SH-SY5Y (cell line): ENCODE measurements at regions not wholly inside any gene's neighbourhood (a gene's known extent, or its start where the extent isn't known, plus 50 kb on each side); places are given as distances from the start of the nearest gene placed in this dataset.

Experiments used
- GATA2 ChIP-seq: IDR thresholded peaks from 2 replicates; pipeline ENCODE4 v1.6.1; 2011; ENCODE audit warnings: mild to moderate bottlenecking, low read depth, low read length
- GATA3 ChIP-seq: IDR thresholded peaks from 2 replicates; pipeline ENCODE4 v1.6.1; 2011; ENCODE audit warnings: low read depth, mild to moderate bottlenecking, low read length, moderate library complexity

- TF ChIP-seq GATA3 (no peak), GATA2 (no peak)
Measured at GRCh38 chr1:5683446-5683845, 308.8 kb downstream of the NPHP4 start.

- no peak for TF ChIP-seq GATA3
Measured at GRCh38 chr1:5682626-5683225, 309.5 kb downstream of the NPHP4 start.

GRCh38 chr1:5681654-5682053 is 310.6 kb downstream of the NPHP4 start:
- no peak for TF ChIP-seq GATA2
- no peak for TF ChIP-seq GATA3

GRCh38 chr1:5680600-5680999 is 311.6 kb downstream of the NPHP4 start:
- TF ChIP-seq GATA3: no peak
- no peak for TF ChIP-seq GATA2

GRCh38 chr1:5678759-5679158 is 313.5 kb downstream of the NPHP4 start:
- TF ChIP-seq GATA2 (no peak), GATA3 (no peak)

GRCh38 chr1:5670590-5671350 is 321.5 kb downstream of the NPHP4 start:
- TF ChIP-seq GATA2 (no peak), GATA3 (no peak)

- TF ChIP-seq GATA3: no peak
- TF ChIP-seq GATA2: no peak
Measured at GRCh38 chr1:5667513-5668325, 324.5 kb downstream of the NPHP4 start.

- TF ChIP-seq GATA2: no peak
- TF ChIP-seq GATA3: no peak
Measured at GRCh38 chr1:5664906-5665875, 327.0 kb downstream of the NPHP4 start.

- TF ChIP-seq GATA3 (no peak), GATA2 (no peak)
Measured at GRCh38 chr1:5664081-5664768, 328.0 kb downstream of the NPHP4 start.

- TF ChIP-seq GATA3 (no peak), GATA2 (no peak)
Measured at GRCh38 chr1:5662744-5663126, 329.5 kb downstream of the NPHP4 start.

- no peak for TF ChIP-seq GATA3
- no peak for TF ChIP-seq GATA2
Measured at GRCh38 chr1:5662086-5662743, 330.0 kb downstream of the NPHP4 start.

GRCh38 chr1:5661196-5662085 is 330.8 kb downstream of the NPHP4 start:
- TF ChIP-seq GATA2: no peak
- TF ChIP-seq GATA3: no peak
